HUES48 (cell line): ENCODE measurements at regions not wholly inside any gene's neighbourhood (a gene's known extent, or its start where the extent isn't known, plus 50 kb on each side); places are given as distances from the start of the nearest gene placed in this dataset.
"Not testable (repeated sequence)": the region's sequence is repeated elsewhere in the genome, so short reads cannot be mapped to it uniquely, and the experiment has no call there.

ENCODE experiments used
- H3K27ac ChIP-seq: one replicate; pipeline ENCODE4 v1.7.0; 2013; ENCODE audit warnings: low read depth, low read length, inconsistent platforms
- H3K27me3 ChIP-seq: 2 replicates; pipeline ENCODE4 v1.6.1; 2013; ENCODE audit warnings: mild to moderate bottlenecking, low read length; ENCODE audit not compliant: control insufficient read depth, insufficient read depth
- H3K36me3 ChIP-seq: 2 replicates; pipeline ENCODE4 v1.6.1; 2013; ENCODE audit warnings: low read length; ENCODE audit not compliant: control insufficient read depth, insufficient read depth
- H3K4me1 ChIP-seq: 2 replicates; pipeline ENCODE4 v1.6.1; 2013; ENCODE audit warnings: mild to moderate bottlenecking, low read length; ENCODE audit not compliant: control insufficient read depth, insufficient read depth
- H3K4me3 ChIP-seq: 2 replicates; pipeline ENCODE4 v1.5.1; 2013; ENCODE audit warnings: mild to moderate bottlenecking, low read depth, low read length
- H3K9ac ChIP-seq: 2 replicates; pipeline ENCODE4 v1.6.1; 2013; ENCODE audit warnings: mild to moderate bottlenecking, low read depth, low read length, moderate library complexity
- H3K9me3 ChIP-seq: 2 replicates; pipeline ENCODE4 v1.6.1; 2013; ENCODE audit warnings: low read length; ENCODE audit not compliant: control insufficient read depth, insufficient read depth

GRCh38 chr6:167560673-167561569 lies 236.0 kb downstream of the TTLL2 start:
- no peaks in the 10 kb centered on the region for H3K9me3 ChIP-seq
- H3K4me1 ChIP-seq, result peaks cover 7% of the 10 kb centered on the region
- no peak overlapping the region for H3K9ac ChIP-seq
- H3K36me3 ChIP-seq, result no peaks in the 10 kb centered on the region
- no peak overlapping the region for H3K4me3 ChIP-seq
- no peak overlapping the region for H3K27ac ChIP-seq
- no peaks in the 10 kb centered on the region for H3K27me3 ChIP-seq

GRCh38 chr6:167562862-167563261 lies 238.0 kb downstream of the TTLL2 start:
- not testable (repeated sequence) for H3K27ac ChIP-seq, H3K36me3 ChIP-seq, H3K27me3 ChIP-seq, H3K9ac ChIP-seq, H3K4me3 ChIP-seq, H3K9me3 ChIP-seq, H3K4me1 ChIP-seq

GRCh38 chr6:167564416-167565250 lies 239.7 kb downstream of the TTLL2 start:
- H3K4me1 ChIP-seq, result peaks cover 4% of the 10 kb centered on the region; the same call in 1 of the 2 replicates
- H3K9me3 ChIP-seq, result no peaks in the 10 kb centered on the region
- H3K27ac ChIP-seq, result no peak overlapping the region
- H3K27me3 ChIP-seq, result no peaks in the 10 kb centered on the region
- no peak overlapping the region for H3K9ac ChIP-seq
- no peak overlapping the region for H3K4me3 ChIP-seq
- no peaks in the 10 kb centered on the region for H3K36me3 ChIP-seq

GRCh38 chr6:167565388-167565787 lies 240.5 kb downstream of the TTLL2 start:
- no peaks in the 10 kb centered on the region for H3K27me3 ChIP-seq

GRCh38 chr6:167565884-167566599 lies 241.2 kb downstream of the TTLL2 start:
- H3K4me1 ChIP-seq, result peaks cover 4% of the 10 kb centered on the region; the same call in 1 of the 2 replicates
- no peak overlapping the region for H3K9ac ChIP-seq
- no peaks in the 10 kb centered on the region for H3K9me3 ChIP-seq
- H3K4me3 ChIP-seq, result no peak overlapping the region
- no peaks in the 10 kb centered on the region for H3K27me3 ChIP-seq
- H3K27ac ChIP-seq, result no peak overlapping the region
- no peaks in the 10 kb centered on the region for H3K36me3 ChIP-seq

More at GRCh38 chr6:167565388-167565787, 240.5 kb downstream of the TTLL2 start:
- Histone ChIP-seq H3K4me1 (peaks cover 4% of the 10 kb centered on the region; the same call in 1 of the 2 replicates), H3K36me3 (no peaks in the 10 kb centered on the region), H3K27ac (no peak overlapping the region), H3K9me3 (no peaks in the 10 kb centered on the region), H3K4me3 (no peak overlapping the region), H3K9ac (no peak overlapping the region)

GRCh38 chr6:167566711-167567141 lies 241.8 kb downstream of the TTLL2 start:
- no peak overlapping the region for H3K9ac ChIP-seq
- H3K4me3 ChIP-seq, result no peak overlapping the region
- no peak overlapping the region for H3K27ac ChIP-seq
- H3K36me3 ChIP-seq, result no peaks in the 10 kb centered on the region
- H3K9me3 ChIP-seq, result no peaks in the 10 kb centered on the region
- H3K27me3 ChIP-seq, result no peaks in the 10 kb centered on the region
- peaks cover 4% of the 10 kb centered on the region; the same call in 1 of the 2 replicates for H3K4me1 ChIP-seq

- H3K4me1 ChIP-seq, result peaks cover 4% of the 10 kb centered on the region; the same call in 1 of the 2 replicates
- H3K27me3 ChIP-seq, result no peaks in the 10 kb centered on the region
- H3K36me3 ChIP-seq, result no peaks in the 10 kb centered on the region
- H3K9ac ChIP-seq, result no peak overlapping the region
- H3K27ac ChIP-seq, result no peak overlapping the region
- no peaks in the 10 kb centered on the region for H3K9me3 ChIP-seq
- no peak overlapping the region for H3K4me3 ChIP-seq
These were observed 242.5 kb downstream of the TTLL2 start for GRCh38 chr6:167567142-167568033.

- H3K9ac ChIP-seq, result no peak overlapping the region
- H3K9me3 ChIP-seq, result no peaks in the 10 kb centered on the region
- no peaks in the 10 kb centered on the region for H3K36me3 ChIP-seq
- H3K4me3 ChIP-seq, result no peak overlapping the region
- H3K27ac ChIP-seq, result no peak overlapping the region
- H3K27me3 ChIP-seq, result no peaks in the 10 kb centered on the region
- peaks cover 4% of the 10 kb centered on the region; the same call in 1 of the 2 replicates for H3K4me1 ChIP-seq
These were observed 243.6 kb downstream of the TTLL2 start for GRCh38 chr6:167568407-167569024.

- H3K4me3 ChIP-seq, result no peak overlapping the region
- H3K9me3 ChIP-seq, result no peaks in the 10 kb centered on the region
- no peaks in the 10 kb centered on the region for H3K36me3 ChIP-seq
- H3K27me3 ChIP-seq, result no peaks in the 10 kb centered on the region
- H3K27ac ChIP-seq, result no peak overlapping the region
- peaks cover 4% of the 10 kb centered on the region; the same call in 1 of the 2 replicates for H3K4me1 ChIP-seq
- H3K9ac ChIP-seq, result no peak overlapping the region
These were observed 244.3 kb downstream of the TTLL2 start for GRCh38 chr6:167569041-167569805.
